ENCODE measurements at regions not wholly inside any gene's neighbourhood (a gene's known extent, or its start where the extent isn't known, plus 50 kb on each side); places are given as distances from the start of the nearest gene placed in this dataset.

GRCh38 chr3:1955750-1956149, 142.9 kb upstream of the CNTN4 start:
- Histone ChIP-seq H3K9me1 (replicated peaks; ENCODE audit: control insufficient read depth, extremely low read depth, insufficient read depth, low read length) (no peaks in the 10 kb centered on the region), H3K9ac (replicated peaks; ENCODE audit: extremely low read depth, insufficient read depth, low read length) (no peak overlapping the region), H3K4me3 (replicated peaks in 1 of 3; ENCODE audit: insufficient read depth in 1 of 3, low read depth in 1 of 3, low read length in 3 of 3) (no peak overlapping the region), H3K27me3 (ENCODE audit: control insufficient read depth in 2 of 2, insufficient read depth in 2 of 2, low read length in 2 of 2) (no peaks in the 10 kb centered on the region), H3K79me2 (ENCODE audit: control insufficient read depth, insufficient read depth, low read length) (no peaks in the 10 kb centered on the region), H3K27ac (ENCODE audit: insufficient read depth, low read depth, low read length) (no peak overlapping the region), H3K4me2 (ENCODE audit: insufficient read depth, low read length) (no peak overlapping the region), H3K36me3 (ENCODE audit: control insufficient read depth in 2 of 2, extremely low read depth in 1 of 2, insufficient read depth in 2 of 2, low read length in 2 of 2) (no peaks in the 10 kb centered on the region), H3K9me3 (replicated peaks; ENCODE audit: control insufficient read depth, insufficient read depth, low read length) (peaks cover 2% of the 10 kb centered on the region), H2AFZ (ENCODE audit: low read depth, low read length) (no peak overlapping the region), H4K20me1 (replicated peaks; ENCODE audit: control insufficient read depth, extremely low read depth, insufficient read depth, low read length) (no peaks in the 10 kb centered on the region), H3K4me1 (ENCODE audit: control insufficient read depth, extremely low read depth, insufficient read depth, low read length) (no peaks in the 10 kb centered on the region)
- ChIA-PET POLR2A (no interaction called here), CTCF (no interaction called here)
- TF ChIP-seq CTCF (IDR thresholded peaks at IDR 0.05; ENCODE audit: extremely low read depth in 1 of 2, insufficient read depth in 1 of 2, low read depth in 1 of 2, low read length in 2 of 2): no peak
- TF ChIP-seq MYC (IDR thresholded peaks at IDR 0.05; ENCODE audit: low read depth, low read length): no peak
- TF ChIP-seq MAX (IDR thresholded peaks at IDR 0.05; ENCODE audit: insufficient read depth, insufficient read length): no peak
- no peak for TF ChIP-seq JUN (IDR thresholded peaks at IDR 0.05; ENCODE audit: borderline replicate concordance, insufficient read depth, insufficient read length, low read depth)
- no peak for TF ChIP-seq FOS (IDR thresholded peaks at IDR 0.05; ENCODE audit: borderline replicate concordance, insufficient read depth, low read length)
- dilution Hi-C loops (cut with MboI; ENCODE audit: extremely low pct_ligation_motif_present, low sequenced_read_pairs): no loop called here
- DNase-seq (ENCODE audit: low read depth, low spot score) (no peak), FAIRE-seq (no peak)
- intact Hi-C loops (cut with micrococcal nuclease): no loop called here
- no TSS peak for BruUV-seq (replicated peaks)

- no peak overlapping the region for H3K27ac ChIP-seq (ENCODE audit: insufficient read depth, low read depth, low read length)
- no peaks in the 10 kb centered on the region for H3K27me3 ChIP-seq (ENCODE audit: control insufficient read depth in 2 of 2, insufficient read depth in 2 of 2, low read length in 2 of 2)
- dilution Hi-C loops (cut with MboI; ENCODE audit: extremely low pct_ligation_motif_present, low sequenced_read_pairs) (no loop called here), intact Hi-C loops (cut with micrococcal nuclease) (no loop called here)
- ChIA-PET POLR2A (no interaction called here), CTCF (no interaction called here)
- H2AFZ ChIP-seq (ENCODE audit: low read depth, low read length): no peak overlapping the region
- no peaks in the 10 kb centered on the region for H4K20me1 ChIP-seq (replicated peaks; ENCODE audit: control insufficient read depth, extremely low read depth, insufficient read depth, low read length)
- H3K79me2 ChIP-seq (ENCODE audit: control insufficient read depth, insufficient read depth, low read length): no peaks in the 10 kb centered on the region
- no peaks in the 10 kb centered on the region for H3K4me1 ChIP-seq (ENCODE audit: control insufficient read depth, extremely low read depth, insufficient read depth, low read length)
- no peaks in the 10 kb centered on the region for H3K9me1 ChIP-seq (replicated peaks; ENCODE audit: control insufficient read depth, extremely low read depth, insufficient read depth, low read length)
- no peak for TF ChIP-seq CTCF (IDR thresholded peaks at IDR 0.05; ENCODE audit: extremely low read depth in 1 of 2, insufficient read depth in 1 of 2, low read depth in 1 of 2, low read length in 2 of 2)
- TF ChIP-seq MAX (IDR thresholded peaks at IDR 0.05; ENCODE audit: insufficient read depth, insufficient read length): no peak
- BruUV-seq (replicated peaks): no TSS peak
- H3K36me3 ChIP-seq (ENCODE audit: control insufficient read depth in 2 of 2, extremely low read depth in 1 of 2, insufficient read depth in 2 of 2, low read length in 2 of 2): no peaks in the 10 kb centered on the region
- H3K9me3 ChIP-seq (replicated peaks; ENCODE audit: control insufficient read depth, insufficient read depth, low read length): peaks cover 2% of the 10 kb centered on the region
- no peak for FAIRE-seq
- H3K4me2 ChIP-seq (ENCODE audit: insufficient read depth, low read length): no peak overlapping the region
- DNase-seq (ENCODE audit: low read depth, low spot score): no peak
- no peak overlapping the region for H3K9ac ChIP-seq (replicated peaks; ENCODE audit: extremely low read depth, insufficient read depth, low read length)
- H3K4me3 ChIP-seq (replicated peaks in 1 of 3; ENCODE audit: insufficient read depth in 1 of 3, low read depth in 1 of 3, low read length in 3 of 3): no peak overlapping the region
Measured at GRCh38 chr3:1960506-1960905, 138.2 kb upstream of the CNTN4 start.
